Retinal pigment epithelial cell (primary cell): ENCODE measurements at regions not wholly inside any gene's neighbourhood (a gene's known extent, or its start where the extent isn't known, plus 50 kb on each side); places are given as distances from the start of the nearest gene placed in this dataset.
"Not testable (repeated sequence)": the region's sequence is repeated elsewhere in the genome, so short reads cannot be mapped to it uniquely, and the experiment has no call there.

Experiments
- DNase-seq: peaks from one replicate; pipeline ENCODE4 v3.0.0-alpha.2; 2010; ENCODE audit warnings: low read depth
- H3K4me3 ChIP-seq: 2 replicates; pipeline ENCODE4 v1.5.1; 2011; ENCODE audit warnings: mild to moderate bottlenecking, low read length, control low read depth, moderate library complexity
- TF ChIP-seq, protein P1 (sequence below): conservative IDR thresholded peaks from 2 replicates; pipeline ENCODE4 v1.5.1; 2011; ENCODE audit warnings: low read depth, low read length, control low read depth, inconsistent platforms

DNA sequence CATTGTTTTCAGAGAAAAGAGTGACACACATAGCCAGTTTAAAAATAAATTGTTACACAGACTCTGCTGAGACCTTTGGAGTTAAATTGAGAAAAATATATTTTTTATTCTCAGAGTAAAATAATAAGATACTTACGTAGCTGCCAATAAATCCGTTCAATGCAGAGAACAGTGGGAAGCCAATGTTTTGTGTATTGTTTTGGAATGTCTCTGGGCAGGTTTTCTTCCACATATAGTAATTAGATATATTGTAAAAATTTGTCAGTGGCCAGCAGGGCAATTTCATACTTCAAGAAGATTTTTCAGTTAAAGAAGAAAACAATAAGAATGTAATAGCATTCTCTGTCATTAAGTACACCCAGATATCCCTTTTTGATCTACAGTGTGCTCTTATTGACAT, 999.5 kb upstream of the INTU start:
- no peak overlapping the region for H3K4me3 ChIP-seq
- DNase-seq: no peak
- TF ChIP-seq, protein P1, sequence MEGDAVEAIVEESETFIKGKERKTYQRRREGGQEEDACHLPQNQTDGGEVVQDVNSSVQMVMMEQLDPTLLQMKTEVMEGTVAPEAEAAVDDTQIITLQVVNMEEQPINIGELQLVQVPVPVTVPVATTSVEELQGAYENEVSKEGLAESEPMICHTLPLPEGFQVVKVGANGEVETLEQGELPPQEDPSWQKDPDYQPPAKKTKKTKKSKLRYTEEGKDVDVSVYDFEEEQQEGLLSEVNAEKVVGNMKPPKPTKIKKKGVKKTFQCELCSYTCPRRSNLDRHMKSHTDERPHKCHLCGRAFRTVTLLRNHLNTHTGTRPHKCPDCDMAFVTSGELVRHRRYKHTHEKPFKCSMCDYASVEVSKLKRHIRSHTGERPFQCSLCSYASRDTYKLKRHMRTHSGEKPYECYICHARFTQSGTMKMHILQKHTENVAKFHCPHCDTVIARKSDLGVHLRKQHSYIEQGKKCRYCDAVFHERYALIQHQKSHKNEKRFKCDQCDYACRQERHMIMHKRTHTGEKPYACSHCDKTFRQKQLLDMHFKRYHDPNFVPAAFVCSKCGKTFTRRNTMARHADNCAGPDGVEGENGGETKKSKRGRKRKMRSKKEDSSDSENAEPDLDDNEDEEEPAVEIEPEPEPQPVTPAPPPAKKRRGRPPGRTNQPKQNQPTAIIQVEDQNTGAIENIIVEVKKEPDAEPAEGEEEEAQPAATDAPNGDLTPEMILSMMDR: no peak

DNA sequence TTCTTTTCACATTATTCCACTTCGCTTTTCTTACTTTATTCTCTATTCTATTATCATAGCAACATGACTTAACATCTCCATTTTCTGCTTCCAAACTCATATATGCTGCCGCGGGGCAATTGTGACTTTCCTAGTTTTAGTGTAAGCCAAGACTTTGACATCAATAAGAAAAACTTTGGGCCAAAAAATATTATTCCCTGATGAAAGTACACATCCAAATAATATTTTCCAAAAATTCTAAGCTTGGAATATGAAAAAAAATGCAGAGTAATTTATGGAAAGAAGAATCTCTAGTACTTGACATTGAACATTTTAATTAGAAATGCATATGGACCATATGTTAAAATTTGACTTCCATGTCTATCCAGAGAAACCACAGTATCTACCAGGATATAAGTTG, 995.1 kb upstream of the INTU start:
- H3K4me3 ChIP-seq: no peak overlapping the region
- DNase-seq: no peak
- TF ChIP-seq, protein P1: no peak

DNA sequence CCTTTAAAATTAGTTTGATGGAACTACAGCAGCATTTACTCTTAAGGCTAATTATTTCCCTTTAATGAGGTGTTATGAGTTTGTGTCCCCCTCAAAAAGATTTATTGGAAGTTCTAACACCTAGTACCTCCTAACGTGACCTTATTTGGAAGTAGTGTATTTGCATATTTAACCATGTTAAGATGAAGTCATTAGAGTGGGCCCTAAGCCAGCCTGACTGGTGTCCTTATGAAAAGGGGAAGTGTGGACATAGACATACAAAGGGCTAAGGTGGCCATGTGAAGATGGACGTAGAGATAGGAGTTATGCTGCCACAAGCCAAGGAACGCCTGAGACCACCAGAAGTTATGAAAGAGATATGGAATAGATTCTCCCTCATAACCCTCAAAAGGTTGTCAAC, 985.4 kb upstream of the INTU start:
- TF ChIP-seq, protein P1: no peak
- H3K4me3 ChIP-seq: no peak overlapping the region
- DNase-seq: no peak

DNA sequence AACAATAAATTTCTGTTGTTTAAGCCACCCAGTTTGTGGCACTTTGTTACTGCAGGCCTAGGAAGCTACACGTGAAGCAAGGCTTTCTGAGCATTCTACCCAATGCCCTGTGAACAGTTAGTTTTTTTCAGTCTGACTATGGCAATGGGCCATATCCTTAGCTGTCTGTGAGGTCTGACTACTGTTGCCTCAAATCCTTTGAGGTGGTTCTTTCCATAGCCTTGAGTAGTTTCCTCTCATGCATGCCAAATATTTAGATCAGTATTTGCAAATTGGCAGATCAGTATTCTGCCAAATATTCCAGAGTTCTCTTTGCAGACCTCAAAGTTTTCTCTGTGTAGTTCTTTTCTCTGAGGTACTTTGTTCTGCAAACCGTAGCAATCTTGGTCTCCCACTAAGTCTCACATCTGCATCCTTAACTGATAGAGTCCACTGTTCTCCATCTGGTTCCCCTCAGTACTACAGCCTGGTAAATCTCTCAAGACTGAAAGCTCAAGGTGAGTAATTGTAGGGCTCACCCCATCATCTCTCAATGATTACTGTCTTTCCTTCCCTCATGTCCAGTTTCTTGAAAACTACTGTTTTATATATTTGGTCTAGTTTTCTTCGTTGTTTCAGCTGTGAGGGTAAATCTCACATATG, 984.9 kb upstream of the INTU start:
- no peak overlapping the region for H3K4me3 ChIP-seq
- TF ChIP-seq, protein P1: no peak
- no peak for DNase-seq

DNA sequence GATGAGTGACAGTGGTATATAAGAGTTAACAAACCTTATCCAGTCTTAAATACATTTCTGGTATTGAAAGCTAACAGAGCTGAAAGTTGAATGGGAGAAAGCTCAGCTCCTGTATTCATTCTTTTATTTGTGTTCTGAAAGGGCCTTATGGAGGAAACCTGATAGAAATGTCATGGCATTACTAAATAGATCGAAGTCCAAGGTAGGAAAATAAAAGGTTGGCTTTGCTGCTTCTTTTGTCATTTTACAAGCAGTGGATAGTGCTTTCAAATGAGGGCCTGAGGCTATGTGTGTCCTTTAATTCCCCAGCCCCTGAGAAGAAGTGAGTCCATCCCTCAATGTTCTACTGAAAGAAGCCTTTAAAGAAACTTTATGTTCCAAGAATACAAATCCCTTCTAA, 974.3 kb upstream of the INTU start:
- TF ChIP-seq, protein P1: no peak
- no peak for DNase-seq
- H3K4me3 ChIP-seq: no peak overlapping the region

DNA sequence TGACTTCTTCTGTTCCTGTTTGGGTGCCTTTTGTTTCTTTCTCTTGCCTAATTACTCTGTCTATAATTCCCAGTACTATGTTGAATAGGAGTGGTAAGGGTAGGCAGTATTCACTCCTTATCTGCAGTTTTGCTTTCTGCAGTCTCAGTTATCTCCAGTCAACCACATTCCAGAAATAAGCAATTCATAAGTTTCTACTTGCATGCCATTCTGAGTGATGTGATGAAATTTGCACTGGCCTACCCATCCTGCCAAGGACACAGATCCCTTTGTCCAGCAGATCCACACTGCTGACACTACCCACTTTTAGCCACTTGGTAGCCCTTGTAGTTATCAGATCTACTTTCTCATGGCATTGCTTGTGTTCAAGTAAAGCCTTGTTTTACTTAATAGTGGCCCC, 971.6 kb upstream of the INTU start:
- no peak for DNase-seq
- H3K4me3 ChIP-seq: no peak overlapping the region
- TF ChIP-seq, protein P1: no peak

DNA sequence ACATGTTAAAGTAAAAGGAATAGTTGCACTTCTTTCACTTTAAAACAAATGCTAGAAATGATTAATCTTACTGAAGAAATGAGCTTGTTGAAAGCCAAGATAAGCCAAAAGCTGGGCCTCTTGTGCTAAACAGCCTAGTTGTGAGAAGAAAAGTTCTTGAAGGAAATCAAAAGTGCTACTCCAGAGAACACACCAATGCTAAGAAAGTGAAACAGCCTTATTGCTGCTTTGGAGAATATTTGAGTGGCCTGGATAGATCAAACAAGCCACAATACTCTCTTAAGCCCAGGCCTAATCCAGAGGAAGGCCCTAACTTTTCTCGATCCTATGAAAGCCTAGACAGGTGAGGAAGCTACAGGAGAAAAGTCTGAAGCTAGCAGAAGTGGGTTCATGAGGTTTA, 967.9 kb upstream of the INTU start:
- TF ChIP-seq, protein P1: no peak
- no peak overlapping the region for H3K4me3 ChIP-seq
- DNase-seq: no peak

DNA sequence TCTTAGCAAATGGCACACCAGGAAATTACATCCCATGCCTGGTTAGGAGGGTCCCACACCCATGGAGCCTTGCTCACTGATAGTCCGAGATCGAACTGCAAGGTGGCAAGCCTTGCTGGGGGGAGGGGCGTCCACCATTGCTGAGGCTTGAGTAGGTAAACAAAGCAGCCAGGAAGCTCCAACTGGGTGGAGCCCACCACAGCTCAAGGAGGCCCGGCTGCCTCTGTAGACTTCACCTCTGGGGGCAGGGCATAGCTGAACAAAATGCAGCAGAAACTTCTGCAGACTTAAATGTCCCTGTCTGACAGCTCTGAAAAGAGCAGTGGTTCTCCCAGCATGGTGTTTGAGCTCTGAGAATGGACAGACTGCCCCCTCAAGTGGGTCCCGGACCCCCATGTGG, 962.7 kb upstream of the INTU start:
- H3K4me3 ChIP-seq, DNase-seq: not testable (repeated sequence)
